ENCODE measurements at regions not wholly inside any gene's neighbourhood (a gene's known extent, or its start where the extent isn't known, plus 50 kb on each side); places are given as distances from the start of the nearest gene placed in this dataset.

GRCh38 chr10:29102636-29103035 lies 186.2 kb upstream of the LYZL1 start:
- in situ Hi-C loops (cut with HindIII; ENCODE audit: low pct_unique_long_range_greater_than_20kb, low sequenced_read_pairs) = no loop called here
- peak in 1 of 2 experiments; percentile 45 for DNase-seq (ENCODE audit: low read depth in 1 of 2, low spot score in 1 of 2)
- TF ChIP-seq JUND (IDR thresholded peaks at IDR 0.05; ENCODE audit: low read depth) = no peak

GRCh38 chr10:29104661-29105399 lies 184.0 kb upstream of the LYZL1 start:
- in situ Hi-C loops (cut with HindIII; ENCODE audit: low pct_unique_long_range_greater_than_20kb, low sequenced_read_pairs) = no loop called here
- TF ChIP-seq JUND (IDR thresholded peaks at IDR 0.05; ENCODE audit: low read depth) = peak; percentile 71
- peak in 1 of 2 experiments; percentile 91 for DNase-seq (ENCODE audit: low read depth in 1 of 2, low spot score in 1 of 2)

- DNase-seq (ENCODE audit: low read depth in 1 of 2, low spot score in 1 of 2) = peak in 1 of 2 experiments; percentile 54
- TF ChIP-seq JUND (IDR thresholded peaks at IDR 0.05; ENCODE audit: low read depth) = peak; percentile 77
- in situ Hi-C loops (cut with HindIII; ENCODE audit: low pct_unique_long_range_greater_than_20kb, low sequenced_read_pairs) = no loop called here
Measured at GRCh38 chr10:29105516-29106215, 183.2 kb upstream of the LYZL1 start.

- in situ Hi-C loops (cut with HindIII; ENCODE audit: low pct_unique_long_range_greater_than_20kb, low sequenced_read_pairs) = no loop called here
- peak in 1 of 2 experiments; percentile 86 for DNase-seq (ENCODE audit: low read depth in 1 of 2, low spot score in 1 of 2)
- 0 out of 2 replicates have a peak, but pooled peaks have one; percentile 35 for TF ChIP-seq JUND (IDR thresholded peaks at IDR 0.05; ENCODE audit: low read depth)
Measured at GRCh38 chr10:29106287-29106686, 182.6 kb upstream of the LYZL1 start.

GRCh38 chr10:29107866-29108498 lies 180.9 kb upstream of the LYZL1 start:
- no peak; the same call in 1 of the 2 replicates for TF ChIP-seq JUND (IDR thresholded peaks at IDR 0.05; ENCODE audit: low read depth)
- in situ Hi-C loops (cut with HindIII; ENCODE audit: low pct_unique_long_range_greater_than_20kb, low sequenced_read_pairs) = no loop called here

GRCh38 chr10:29109707-29110571 lies 178.9 kb upstream of the LYZL1 start:
- no peak for DNase-seq (ENCODE audit: low read depth in 1 of 2, low spot score in 1 of 2)
- in situ Hi-C loops (cut with HindIII; ENCODE audit: low pct_unique_long_range_greater_than_20kb, low sequenced_read_pairs) = no loop called here
- no peak for TF ChIP-seq JUND (IDR thresholded peaks at IDR 0.05; ENCODE audit: low read depth)

More at GRCh38 chr10:29107866-29108498, 180.9 kb upstream of the LYZL1 start:
- peak in 1 of 2 experiments; percentile 88 for DNase-seq (ENCODE audit: low read depth in 1 of 2, low spot score in 1 of 2)

- DNase-seq (ENCODE audit: low read depth in 1 of 2, low spot score in 1 of 2) = no peak
Measured at GRCh38 chr10:29112827-29113615, 175.8 kb upstream of the LYZL1 start.

GRCh38 chr10:29113616-29113945 lies 175.3 kb upstream of the LYZL1 start:
- TF ChIP-seq JUND (IDR thresholded peaks at IDR 0.05; ENCODE audit: low read depth) = no peak
- DNase-seq (ENCODE audit: low read depth in 1 of 2, low spot score in 1 of 2) = no peak
- in situ Hi-C loops (cut with HindIII; ENCODE audit: low pct_unique_long_range_greater_than_20kb, low sequenced_read_pairs) = no loop called here

More at GRCh38 chr10:29112827-29113615, 175.8 kb upstream of the LYZL1 start:
- no peak for TF ChIP-seq JUND (IDR thresholded peaks at IDR 0.05; ENCODE audit: low read depth)
- in situ Hi-C loops (cut with HindIII; ENCODE audit: low pct_unique_long_range_greater_than_20kb, low sequenced_read_pairs) = no loop called here

- no peak for TF ChIP-seq JUND (IDR thresholded peaks at IDR 0.05; ENCODE audit: low read depth)
- in situ Hi-C loops (cut with HindIII; ENCODE audit: low pct_unique_long_range_greater_than_20kb, low sequenced_read_pairs) = no loop called here
Measured at GRCh38 chr10:29114141-29114540, 174.7 kb upstream of the LYZL1 start.

GRCh38 chr10:29117781-29118180 lies 171.1 kb upstream of the LYZL1 start:
- in situ Hi-C loops (cut with HindIII; ENCODE audit: low pct_unique_long_range_greater_than_20kb, low sequenced_read_pairs) = no loop called here
- TF ChIP-seq JUND (IDR thresholded peaks at IDR 0.05; ENCODE audit: low read depth) = no peak

More at GRCh38 chr10:29114141-29114540, 174.7 kb upstream of the LYZL1 start:
- no peak for DNase-seq (ENCODE audit: low read depth in 1 of 2, low spot score in 1 of 2)

GRCh38 chr10:29119374-29119773 lies 169.5 kb upstream of the LYZL1 start:
- no peak for TF ChIP-seq JUND (IDR thresholded peaks at IDR 0.05; ENCODE audit: low read depth)
- peak in 1 of 2 experiments; percentile 82 for DNase-seq (ENCODE audit: low read depth in 1 of 2, low spot score in 1 of 2)
- in situ Hi-C loops (cut with HindIII; ENCODE audit: low pct_unique_long_range_greater_than_20kb, low sequenced_read_pairs) = no loop called here

More at GRCh38 chr10:29117781-29118180, 171.1 kb upstream of the LYZL1 start:
- DNase-seq (ENCODE audit: low read depth in 1 of 2, low spot score in 1 of 2) = no peak

Measured in T47D (cell line).